ENCODE measurements at regions not wholly inside any gene's neighbourhood (a gene's known extent, or its start where the extent isn't known, plus 50 kb on each side); places are given as distances from the start of the nearest gene placed in this dataset.

DNA sequence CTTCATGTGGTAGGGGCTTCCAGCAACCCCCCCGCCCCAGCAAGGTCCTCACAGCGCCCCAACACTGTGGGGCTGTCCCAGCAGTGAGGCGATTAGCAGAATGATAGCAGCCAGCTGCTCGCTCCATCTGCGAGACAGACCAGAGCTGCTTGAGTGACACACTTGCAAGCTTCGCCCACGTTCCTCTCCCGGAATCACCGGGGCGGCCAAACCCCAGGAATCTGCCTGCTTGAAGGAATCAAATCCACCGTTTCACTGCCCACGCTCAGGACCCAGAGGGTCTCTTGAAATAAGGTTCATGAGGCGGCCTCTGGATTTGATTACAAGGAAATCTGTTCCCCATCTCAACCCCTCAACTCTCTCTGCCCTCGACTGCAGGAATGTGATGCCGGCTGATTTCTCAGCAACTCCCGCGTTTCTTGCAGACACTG is 356.0 kb downstream of the C16orf95 start:
- Histone ChIP-seq H3K36me3 (ENCODE audit: insufficient read depth, insufficient read length, low read length) (no peaks in the 10 kb centered on the region), H3K9me3 (ENCODE audit: insufficient read depth, low read length) (no peaks in the 10 kb centered on the region), H3K9ac (ENCODE audit: insufficient read length, low read depth) (peak overlapping the region; percentile 21), H3K4me3 (ENCODE audit: insufficient read length, low read depth) (no peak overlapping the region), H3K4me1 (ENCODE audit: insufficient read depth, insufficient read length) (peaks cover 8% of the 10 kb centered on the region), H3K27me3 (ENCODE audit: insufficient read depth, insufficient read length) (peaks cover 43% of the 10 kb centered on the region)
- TF ChIP-seq SUZ12 (IDR thresholded peaks at IDR 0.05; ENCODE audit: extremely low read depth, insufficient read depth, insufficient read length) (no peak), ZNF274 (IDR thresholded peaks at IDR 0.05; ENCODE audit: low read depth, low read length) (no peak), YY1 (IDR thresholded peaks at IDR 0.05; ENCODE audit: insufficient read depth, insufficient read length) (no peak)
- DNase-seq (ENCODE audit: low read depth, low spot score) = no peak

DNA sequence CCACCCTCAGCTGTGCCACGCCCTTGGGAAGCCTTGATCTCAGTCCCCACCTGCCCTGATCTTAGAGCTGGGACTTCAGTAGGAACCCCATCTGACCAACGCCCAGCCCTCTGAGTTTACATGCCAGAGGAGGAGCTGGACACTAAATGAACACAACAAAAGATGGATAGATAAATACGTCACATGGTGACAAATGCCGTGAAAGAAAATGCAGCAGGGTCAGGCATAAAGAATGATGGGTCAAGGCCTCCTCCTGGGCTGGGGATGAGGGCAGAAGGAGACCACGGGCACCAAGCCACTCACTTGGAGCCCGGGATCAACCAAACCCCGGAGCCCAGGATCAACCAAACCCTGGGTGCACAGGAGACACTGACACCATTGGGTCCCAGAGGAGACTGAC is 354.9 kb downstream of the C16orf95 start:
- Histone ChIP-seq H3K9ac (ENCODE audit: insufficient read length, low read depth) (no peak overlapping the region), H3K4me1 (ENCODE audit: insufficient read depth, insufficient read length) (peaks cover 8% of the 10 kb centered on the region), H3K27me3 (ENCODE audit: insufficient read depth, insufficient read length) (peaks cover 50% of the 10 kb centered on the region), H3K9me3 (ENCODE audit: insufficient read depth, low read length) (no peaks in the 10 kb centered on the region), H3K4me3 (ENCODE audit: insufficient read length, low read depth) (no peak overlapping the region), H3K36me3 (ENCODE audit: insufficient read depth, insufficient read length, low read length) (no peaks in the 10 kb centered on the region)
- TF ChIP-seq SUZ12 (IDR thresholded peaks at IDR 0.05; ENCODE audit: extremely low read depth, insufficient read depth, insufficient read length) = no peak
- TF ChIP-seq YY1 (IDR thresholded peaks at IDR 0.05; ENCODE audit: insufficient read depth, insufficient read length) = no peak
- no peak for TF ChIP-seq ZNF274 (IDR thresholded peaks at IDR 0.05; ENCODE audit: low read depth, low read length)
- DNase-seq (ENCODE audit: low read depth, low spot score) = no peak

DNA sequence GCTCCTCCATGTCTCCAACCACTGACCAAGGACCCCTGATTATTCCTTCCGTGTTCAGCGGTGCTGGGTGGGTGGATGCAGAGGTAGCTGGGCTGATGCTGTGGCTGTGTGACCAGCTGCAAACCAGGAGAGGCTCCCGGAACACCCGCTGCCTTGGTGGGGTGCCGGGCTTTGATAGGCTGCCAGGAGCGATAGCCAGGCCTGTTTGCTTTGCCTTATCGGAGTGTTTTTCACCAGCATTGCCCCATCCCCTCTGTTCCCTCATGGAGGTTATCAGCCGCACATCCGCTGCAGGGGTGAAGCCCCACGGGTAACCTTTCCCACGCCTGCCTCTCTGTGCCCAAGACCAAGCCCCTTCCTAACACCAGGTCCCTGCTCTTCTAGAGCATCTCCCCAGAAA is 354.3 kb downstream of the C16orf95 start:
- Histone ChIP-seq H3K9ac (ENCODE audit: insufficient read length, low read depth) (no peak overlapping the region), H3K4me3 (ENCODE audit: insufficient read length, low read depth) (no peak overlapping the region), H3K4me1 (ENCODE audit: insufficient read depth, insufficient read length) (peaks cover 8% of the 10 kb centered on the region), H3K27me3 (ENCODE audit: insufficient read depth, insufficient read length) (peaks cover 53% of the 10 kb centered on the region), H3K36me3 (ENCODE audit: insufficient read depth, insufficient read length, low read length) (no peaks in the 10 kb centered on the region), H3K9me3 (ENCODE audit: insufficient read depth, low read length) (no peaks in the 10 kb centered on the region)
- TF ChIP-seq SUZ12 (IDR thresholded peaks at IDR 0.05; ENCODE audit: extremely low read depth, insufficient read depth, insufficient read length) (no peak), YY1 (IDR thresholded peaks at IDR 0.05; ENCODE audit: insufficient read depth, insufficient read length) (no peak), ZNF274 (IDR thresholded peaks at IDR 0.05; ENCODE audit: low read depth, low read length) (no peak)
- DNase-seq (ENCODE audit: low read depth, low spot score) = no peak

DNA sequence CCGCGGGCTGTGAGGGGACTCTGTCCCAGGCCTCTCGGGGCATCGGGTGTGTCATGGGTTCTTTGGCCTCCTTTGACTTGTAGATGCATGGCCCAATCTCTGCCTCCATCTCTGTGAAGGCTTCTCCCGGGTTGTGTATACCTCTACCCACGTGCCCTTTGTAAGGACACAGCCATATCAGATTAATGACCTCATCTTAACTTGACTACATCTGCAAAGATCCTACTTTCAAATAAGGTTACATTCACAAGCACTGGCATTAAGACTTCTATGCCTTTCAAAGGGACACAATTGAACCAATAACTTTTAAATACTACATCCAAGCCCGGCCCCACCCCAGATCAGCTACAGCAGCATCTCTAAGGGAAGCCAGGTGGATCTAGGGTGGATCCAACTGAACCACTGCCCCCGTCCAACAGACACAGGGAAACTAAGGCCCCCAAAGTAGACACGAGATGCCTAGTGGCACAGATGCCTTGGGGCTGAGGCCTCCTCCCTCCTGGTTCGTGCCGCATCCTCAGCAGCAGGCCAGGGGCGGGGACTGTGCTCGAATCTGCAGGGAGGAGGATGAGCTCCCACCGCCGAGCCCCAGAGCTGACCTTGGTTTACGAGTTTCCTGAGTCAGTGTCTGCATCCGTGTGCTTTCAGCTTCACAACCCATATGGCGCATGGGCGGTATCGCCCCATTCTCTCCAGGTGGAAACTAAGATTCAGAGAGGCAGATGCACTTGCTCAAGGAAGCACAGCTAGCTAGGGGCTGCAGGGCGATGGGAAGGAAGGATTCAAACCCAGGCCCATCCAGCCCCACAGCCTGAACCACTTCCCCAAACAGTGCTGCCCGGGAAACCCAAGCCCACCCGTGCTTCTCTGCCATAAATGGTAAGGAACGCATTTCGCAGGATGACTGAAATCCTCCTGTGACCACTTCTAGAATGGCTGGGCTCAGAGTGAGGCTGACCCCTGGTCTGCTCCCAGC is 353.3 kb downstream of the C16orf95 start:
- H3K9ac ChIP-seq (ENCODE audit: insufficient read length, low read depth) = no peak overlapping the region
- no peak overlapping the region for H3K4me3 ChIP-seq (ENCODE audit: insufficient read length, low read depth)
- H3K27me3 ChIP-seq (ENCODE audit: insufficient read depth, insufficient read length) = peaks cover 53% of the 10 kb centered on the region
- no peaks in the 10 kb centered on the region for H3K36me3 ChIP-seq (ENCODE audit: insufficient read depth, insufficient read length, low read length)
- no peak for DNase-seq (ENCODE audit: low read depth, low spot score)
- H3K4me1 ChIP-seq (ENCODE audit: insufficient read depth, insufficient read length) = peaks cover 8% of the 10 kb centered on the region
- H3K9me3 ChIP-seq (ENCODE audit: insufficient read depth, low read length) = no peaks in the 10 kb centered on the region
- no peak for TF ChIP-seq YY1 (IDR thresholded peaks at IDR 0.05; ENCODE audit: insufficient read depth, insufficient read length)

DNA sequence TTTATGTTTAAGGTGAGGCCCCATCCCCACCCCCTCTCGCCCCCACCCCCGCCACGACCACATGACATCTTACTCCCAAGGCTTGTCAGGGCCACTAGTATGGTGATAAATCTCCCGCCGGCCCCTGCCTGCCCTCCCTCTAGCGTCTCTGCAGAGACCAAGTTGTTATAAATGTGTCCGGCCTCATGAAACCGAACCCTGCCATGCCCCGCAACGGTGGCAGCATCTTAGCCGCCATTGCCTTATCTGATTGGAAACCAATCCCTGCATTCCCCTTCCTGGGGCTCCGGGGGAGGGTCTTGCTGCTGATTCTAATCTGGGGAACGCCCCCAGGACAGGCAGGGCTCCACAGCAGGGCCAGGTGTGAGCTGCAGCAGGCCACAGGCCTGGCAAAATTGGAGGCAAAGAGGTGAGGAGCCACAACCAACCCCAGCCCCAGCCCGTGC is 352.4 kb downstream of the C16orf95 start:
- Histone ChIP-seq H3K4me3 (ENCODE audit: insufficient read length, low read depth) (no peak overlapping the region), H3K9me3 (ENCODE audit: insufficient read depth, low read length) (peaks cover 5% of the 10 kb centered on the region; the same call in 1 of the 2 replicates), H3K27me3 (ENCODE audit: insufficient read depth, insufficient read length) (peaks cover 55% of the 10 kb centered on the region), H3K36me3 (ENCODE audit: insufficient read depth, insufficient read length, low read length) (no peaks in the 10 kb centered on the region), H3K9ac (ENCODE audit: insufficient read length, low read depth) (no peak overlapping the region), H3K4me1 (ENCODE audit: insufficient read depth, insufficient read length) (peaks cover 3% of the 10 kb centered on the region)
- no peak for TF ChIP-seq SUZ12 (IDR thresholded peaks at IDR 0.05; ENCODE audit: extremely low read depth, insufficient read depth, insufficient read length)
- no peak for TF ChIP-seq ZNF274 (IDR thresholded peaks at IDR 0.05; ENCODE audit: low read depth, low read length)
- no peak for TF ChIP-seq YY1 (IDR thresholded peaks at IDR 0.05; ENCODE audit: insufficient read depth, insufficient read length)
- no peak for DNase-seq (ENCODE audit: low read depth, low spot score)

DNA sequence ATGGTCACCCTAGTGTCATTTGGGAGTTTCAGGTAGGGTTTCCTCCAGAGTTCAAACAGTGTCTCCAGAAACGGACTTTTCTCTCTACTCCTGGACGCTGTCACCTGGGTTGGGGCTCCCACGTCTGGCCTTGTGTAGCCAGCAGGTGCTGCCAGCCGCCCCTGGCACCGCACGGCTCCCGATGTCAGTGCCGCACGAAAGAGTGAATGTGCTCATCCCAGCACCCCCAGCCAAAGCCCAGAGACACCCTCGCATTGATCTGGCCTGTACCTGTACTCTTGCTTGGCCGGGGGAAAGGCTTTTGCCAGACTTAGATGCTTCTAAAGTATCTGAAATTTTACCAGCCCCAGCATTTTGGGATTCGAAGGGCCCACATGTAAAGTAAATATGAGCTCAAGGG is 351.9 kb downstream of the C16orf95 start:
- Histone ChIP-seq H3K4me3 (ENCODE audit: insufficient read length, low read depth) (no peak overlapping the region), H3K4me1 (ENCODE audit: insufficient read depth, insufficient read length) (peaks cover 3% of the 10 kb centered on the region), H3K27me3 (ENCODE audit: insufficient read depth, insufficient read length) (peaks cover 55% of the 10 kb centered on the region), H3K9ac (ENCODE audit: insufficient read length, low read depth) (no peak overlapping the region), H3K36me3 (ENCODE audit: insufficient read depth, insufficient read length, low read length) (no peaks in the 10 kb centered on the region), H3K9me3 (ENCODE audit: insufficient read depth, low read length) (peaks cover 6% of the 10 kb centered on the region; the same call in 1 of the 2 replicates)
- DNase-seq (ENCODE audit: low read depth, low spot score) = no peak
- TF ChIP-seq YY1 (IDR thresholded peaks at IDR 0.05; ENCODE audit: insufficient read depth, insufficient read length) (no peak), ZNF274 (IDR thresholded peaks at IDR 0.05; ENCODE audit: low read depth, low read length) (no peak), SUZ12 (IDR thresholded peaks at IDR 0.05; ENCODE audit: extremely low read depth, insufficient read depth, insufficient read length) (no peak)

DNA sequence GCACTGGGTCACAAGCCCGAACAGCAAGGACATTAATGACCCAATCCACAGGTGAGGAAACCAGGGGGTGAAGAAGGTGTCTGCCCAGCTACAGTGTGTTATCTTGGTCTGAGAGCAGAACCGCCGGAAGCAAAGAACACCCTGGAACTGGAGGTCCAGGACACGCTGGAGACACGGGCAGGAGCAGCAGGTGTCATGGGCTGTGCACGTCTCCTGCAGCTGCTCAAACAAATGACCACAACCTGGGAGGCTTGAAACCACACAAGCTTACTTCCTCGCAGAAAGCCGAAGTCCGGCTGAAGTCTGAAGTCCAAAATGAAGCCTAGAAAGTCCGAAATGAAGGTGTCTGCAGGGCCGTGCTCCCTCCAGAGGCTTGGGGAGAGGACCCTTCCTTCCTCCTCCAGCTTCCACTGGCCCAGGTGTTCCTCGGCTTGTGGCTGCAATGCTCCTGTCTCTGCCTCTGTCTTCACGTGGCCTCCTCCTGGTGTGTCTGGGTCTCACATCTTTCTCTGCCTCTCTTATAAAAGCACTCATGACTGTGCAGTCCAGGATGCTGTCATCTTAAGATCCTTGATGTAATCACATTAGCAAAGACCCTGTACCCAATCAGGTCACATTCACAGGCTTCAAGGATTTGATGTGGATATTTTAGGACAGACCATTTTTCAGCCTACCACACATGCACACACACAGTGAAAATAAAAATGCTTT is 351.2 kb downstream of the C16orf95 start:
- Histone ChIP-seq H3K27me3 (ENCODE audit: insufficient read depth, insufficient read length) (peaks cover 58% of the 10 kb centered on the region), H3K9me3 (ENCODE audit: insufficient read depth, low read length) (peaks cover 6% of the 10 kb centered on the region; the same call in 1 of the 2 replicates), H3K4me3 (ENCODE audit: insufficient read length, low read depth) (no peak overlapping the region), H3K4me1 (ENCODE audit: insufficient read depth, insufficient read length) (peaks cover 3% of the 10 kb centered on the region), H3K9ac (ENCODE audit: insufficient read length, low read depth) (peak overlapping the region; percentile 23), H3K36me3 (ENCODE audit: insufficient read depth, insufficient read length, low read length) (no peaks in the 10 kb centered on the region)
- DNase-seq (ENCODE audit: low read depth, low spot score) = no peak
- TF ChIP-seq SUZ12 (IDR thresholded peaks at IDR 0.05; ENCODE audit: extremely low read depth, insufficient read depth, insufficient read length) (no peak), YY1 (IDR thresholded peaks at IDR 0.05; ENCODE audit: insufficient read depth, insufficient read length) (no peak), ZNF274 (IDR thresholded peaks at IDR 0.05; ENCODE audit: low read depth, low read length) (no peak)
